NCI-H1694 (cell line): ENCODE measurements at regions not wholly inside any gene's neighbourhood (a gene's known extent, or its start where the extent isn't known, plus 50 kb on each side); places are given as distances from the start of the nearest gene placed in this dataset.
"Not testable (repeated sequence)": the region's sequence is repeated elsewhere in the genome, so short reads cannot be mapped to it uniquely, and the experiment has no call there.

Experiments used
- DNase-seq: peaks from one replicate; lab custom pipeline; 2025; lab: John Stamatoyannopoulos, UW

- no peak for DNase-seq
These were observed 188.3 kb downstream of the ANKRD30B start for GRCh38 chr18:14936313-14936712.

- DNase-seq, result no peak
These were observed 189.3 kb downstream of the ANKRD30B start for GRCh38 chr18:14937271-14937670.

- no peak for DNase-seq
These were observed 191.2 kb downstream of the ANKRD30B start for GRCh38 chr18:14939141-14939540.

- DNase-seq, result not testable (repeated sequence)
These were observed 192.1 kb downstream of the ANKRD30B start for GRCh38 chr18:14940106-14940505.

GRCh38 chr18:14940735-14941134 lies 192.8 kb downstream of the ANKRD30B start:
- DNase-seq, result no peak

- DNase-seq, result no peak
These were observed 193.3 kb downstream of the ANKRD30B start for GRCh38 chr18:14941256-14941655.

GRCh38 chr18:14941792-14942191 lies 193.8 kb downstream of the ANKRD30B start:
- DNase-seq, result no peak

- DNase-seq, result no peak
These were observed 194.3 kb downstream of the ANKRD30B start for GRCh38 chr18:14942275-14942674.

GRCh38 chr18:14943486-14943885 lies 195.5 kb downstream of the ANKRD30B start:
- no peak for DNase-seq

GRCh38 chr18:14943967-14944636 lies 196.1 kb downstream of the ANKRD30B start:
- no peak for DNase-seq

- no peak for DNase-seq
These were observed 196.9 kb downstream of the ANKRD30B start for GRCh38 chr18:14944838-14945237.

GRCh38 chr18:14945286-14945685 lies 197.3 kb downstream of the ANKRD30B start:
- no peak for DNase-seq

GRCh38 chr18:14945984-14946383 lies 198.0 kb downstream of the ANKRD30B start:
- no peak for DNase-seq

GRCh38 chr18:14946741-14947470 lies 198.9 kb downstream of the ANKRD30B start:
- not testable (repeated sequence) for DNase-seq

GRCh38 chr18:14947482-14948162 lies 199.7 kb downstream of the ANKRD30B start:
- DNase-seq, result no peak

- DNase-seq, result no peak
These were observed 200.2 kb downstream of the ANKRD30B start for GRCh38 chr18:14948163-14948540.

GRCh38 chr18:14949800-14950664 lies 202.1 kb downstream of the ANKRD30B start:
- no peak for DNase-seq

- DNase-seq, result not testable (repeated sequence)
These were observed 204.6 kb downstream of the ANKRD30B start for GRCh38 chr18:14952444-14953077.

GRCh38 chr18:14958701-14959100 lies 210.7 kb downstream of the ANKRD30B start:
- no peak for DNase-seq

GRCh38 chr18:14959550-14959949 lies 211.6 kb downstream of the ANKRD30B start:
- no peak for DNase-seq

- DNase-seq, result no peak
These were observed 214.0 kb downstream of the ANKRD30B start for GRCh38 chr18:14961991-14962390.

GRCh38 chr18:14962626-14963025 lies 214.7 kb downstream of the ANKRD30B start:
- DNase-seq, result no peak
